IMR-90 (cell line): ENCODE measurements at regions not wholly inside any gene's neighbourhood (a gene's known extent, or its start where the extent isn't known, plus 50 kb on each side); places are given as distances from the start of the nearest gene placed in this dataset.

Experiments used
- ATAC-seq: fragments of 200-7000 bp; cut with Tn5 transposase; 2 replicates; pipeline ENCODE4 v1.9.1; 2020; ENCODE audit warnings: low read depth, mild to moderate bottlenecking, moderate library complexity
- BruUV-seq: library from RNA; stranded (reverse); fragments of 400-500 nt; replicated peaks from 2 replicates; lab custom pipeline; 2021; lab: Mats Ljungman, UMichigan
- CTCF ChIA-PET: fragments of 300-600 bp; formaldehyde crosslinking; extraction: SDS; loops from one replicate; lab custom pipeline; 2021; ENCODE audit warnings: antibody characterized with exemption; lab: Yijun Ruan, JAX
- POLR2A ChIA-PET: fragments of 300-600 bp; sonication (Branson Sonifier 250); formaldehyde crosslinking; loops from one replicate; lab custom pipeline; 2022; ENCODE audit warnings: antibody characterized with exemption; ENCODE audit not compliant: unreplicated experiment; lab: Charles Lee
- DNase-seq: peaks from one replicate; pipeline ENCODE4 v3.0.0; 2013
- H2AFZ ChIP-seq: replicated peaks from 2 replicates; pipeline ENCODE3; 2013; ENCODE audit warnings: low read length, mild to moderate bottlenecking; ENCODE audit not compliant: poor library complexity
- H2AK5ac ChIP-seq: 2 replicates; pipeline ENCODE4 v1.6.1; 2013; ENCODE audit warnings: low read depth, low read length, inconsistent platforms
- H2AK9ac ChIP-seq: replicated peaks from 2 replicates; pipeline ENCODE3; 2013; ENCODE audit warnings: mild to moderate bottlenecking, low read depth, low read length, moderate library complexity; ENCODE audit not compliant: poor library complexity
- H2BK120ac ChIP-seq: 2 replicates; pipeline ENCODE4 v1.6.1; 2013; ENCODE audit warnings: low read depth, low read length, inconsistent platforms
- H2BK15ac ChIP-seq: 3 replicates; pipeline ENCODE4 v1.6.1; 2013; ENCODE audit warnings: low read depth, low read length, inconsistent platforms
- H2BK20ac ChIP-seq: 2 replicates; pipeline ENCODE4 v1.6.1; 2013; ENCODE audit warnings: low read depth, mild to moderate bottlenecking, inconsistent platforms, low read length, moderate library complexity
- H2BK5ac ChIP-seq: 2 replicates; pipeline ENCODE4 v1.6.1; 2013; ENCODE audit warnings: mild to moderate bottlenecking, low read depth, low read length, inconsistent platforms; ENCODE audit not compliant: poor library complexity, severe bottlenecking
- H3K14ac ChIP-seq: replicated peaks from 2 replicates; pipeline ENCODE4 v1.6.1; 2013; ENCODE audit warnings: low read depth, low read length, inconsistent platforms
- H3K18ac ChIP-seq: 2 replicates; pipeline ENCODE4 v1.6.1; 2013; ENCODE audit warnings: low read depth, low read length, control low read depth
- H3K23ac ChIP-seq: 2 replicates; pipeline ENCODE4 v1.6.1; 2013; ENCODE audit warnings: low read depth, low read length, inconsistent platforms
- H3K27ac ChIP-seq: 2 replicates; pipeline ENCODE4 v1.5.1; 2013; ENCODE audit warnings: mild to moderate bottlenecking, control low read depth, low read length; ENCODE audit not compliant: insufficient read depth
- H3K27me3 ChIP-seq: 2 replicates; pipeline ENCODE4 v1.6.1; 2013; ENCODE audit warnings: low read length; ENCODE audit not compliant: control insufficient read depth, insufficient read depth
- H3K36me3 ChIP-seq: 2 replicates; pipeline ENCODE4 v1.6.1; 2013; ENCODE audit warnings: low read length, mixed read lengths; ENCODE audit not compliant: control insufficient read depth, insufficient read depth
- H3K4ac ChIP-seq: 2 replicates; pipeline ENCODE4 v1.6.1; 2013; ENCODE audit warnings: low read depth, low read length, inconsistent platforms
- H3K4me1 ChIP-seq: 2 replicates; pipeline ENCODE4 v1.6.1; 2013; ENCODE audit warnings: low read length, mixed read lengths; ENCODE audit not compliant: control insufficient read depth, insufficient read depth
- H3K4me2 ChIP-seq: 2 replicates; pipeline ENCODE4 v1.6.1; 2013; ENCODE audit warnings: low read depth, mild to moderate bottlenecking, control low read depth, low read length, moderate library complexity
- H3K4me3 ChIP-seq: 2 replicates; pipeline ENCODE4 v1.5.1; 2013; ENCODE audit warnings: low read depth, mild to moderate bottlenecking, control low read depth, low read length, moderate library complexity; ENCODE audit not compliant: insufficient read depth
- H3K56ac ChIP-seq: 2 replicates; pipeline ENCODE4 v1.6.1; 2013; ENCODE audit warnings: low read length, inconsistent platforms; ENCODE audit not compliant: insufficient read depth; ENCODE audit errors: extremely low read depth
- H3K79me1 ChIP-seq, 2 experiments: 2 replicates each; pipeline ENCODE4 v1.6.1; 2013; ENCODE audit warnings: low read length in 2 of 2, inconsistent platforms in 1 of 2, low read depth in 1 of 2
- H3K9ac ChIP-seq: 2 replicates; pipeline ENCODE4 v1.6.1; 2013; ENCODE audit warnings: low read depth, low read length, control low read depth
- H3K9me1 ChIP-seq: 2 replicates; pipeline ENCODE4 v1.6.1; 2013; ENCODE audit warnings: low read length, inconsistent platforms; ENCODE audit not compliant: insufficient read depth
- H3K9me3 ChIP-seq: 2 replicates; pipeline ENCODE4 v1.6.1; 2013; ENCODE audit warnings: low read length; ENCODE audit not compliant: control insufficient read depth, insufficient read depth
- H4K20me1 ChIP-seq: 2 replicates; pipeline ENCODE4 v1.6.1; 2013; ENCODE audit warnings: low read length, inconsistent platforms; ENCODE audit not compliant: insufficient read depth
- H4K5ac ChIP-seq: 2 replicates; pipeline ENCODE4 v1.6.1; 2013; ENCODE audit warnings: mild to moderate bottlenecking, low read depth, low read length, control low read depth
- H4K8ac ChIP-seq, 2 experiments: 2 replicates each; pipeline ENCODE4 v1.6.1; 2013; ENCODE audit warnings: low read depth in 2 of 2, low read length in 2 of 2, control low read depth in 1 of 2, inconsistent platforms in 1 of 2
- H4K91ac ChIP-seq: 2 replicates; pipeline ENCODE4 v1.6.1; 2013; ENCODE audit warnings: low read depth, low read length, inconsistent platforms; ENCODE audit not compliant: insufficient read depth
- BHLHE40 ChIP-seq: fragments of 150-350 bp; IDR thresholded peaks from 2 replicates; pipeline ENCODE4 v1.6.1; 2016; ENCODE audit warnings: mild to moderate bottlenecking, low read depth, low read length
- CHD1 ChIP-seq: IDR thresholded peaks from 2 replicates; pipeline ENCODE4 v1.6.1; 2012; ENCODE audit warnings: low read depth, low read length, improper control_type of control experiment
- RFX5 ChIP-seq: IDR thresholded peaks from 2 replicates; pipeline ENCODE4 v1.8.0; 2012; ENCODE audit warnings: low read depth, mild to moderate bottlenecking, low read length, moderate library complexity
- WGBS, 2 experiments: methylation state at CpG; one replicate each; pipeline versions ENCODE4 v1.1.5 to v1.1.7; 2013; ENCODE audit warnings: missing lambda C conversion rate in 2 of 2; ENCODE audit not compliant: insufficient read length in 1 of 2; ENCODE audit errors: extremely low coverage in 2 of 2; 5-methylcytosine and 5-hydroxymethylcytosine counted together
- dilution Hi-C: fragments of 300-500 bp; cut with HindIII; formaldehyde crosslinking; loops from one replicate; pipeline ENCODE4 v1.14.3; 2018; ENCODE audit warnings: low sequenced_read_pairs; ENCODE audit not compliant: unreplicated experiment
- in situ Hi-C: fragments of 300-500 bp; cut with MboI; formaldehyde crosslinking; loops from 3 replicates; pipeline ENCODE4 v1.14.3; 2019; ENCODE audit warnings: low sequenced_read_pairs, inconsistent platforms, mixed read lengths
- intact Hi-C: fragments of 100-400 bp; cut with micrococcal nuclease; formaldehyde crosslinking; loops from 2 replicates; pipeline ENCODE4 v1.10.0; 2022

GRCh38 chr9:87786423-87786822 is 60.5 kb downstream of the CTSL start:
- no peak overlapping the region for H3K18ac ChIP-seq
- no peak overlapping the region for H2BK5ac ChIP-seq
- no peaks in the 10 kb centered on the region for H3K9me1 ChIP-seq
- no peak overlapping the region for H2BK20ac ChIP-seq
- no peak overlapping the region for H3K4me3 ChIP-seq
- H3K4me2 ChIP-seq = no peak overlapping the region
- CTCF ChIA-PET = no interaction called here
- H3K27ac ChIP-seq = no peak overlapping the region
- no peak overlapping the region for H3K14ac ChIP-seq
- no peak overlapping the region for H2BK120ac ChIP-seq
- no peaks in the 10 kb centered on the region for H3K79me1 ChIP-seq
- H4K5ac ChIP-seq = no peak overlapping the region
- H3K4me1 ChIP-seq = no peaks in the 10 kb centered on the region
- no peaks in the 10 kb centered on the region for H3K9me3 ChIP-seq
- TF ChIP-seq CHD1 (no peak), RFX5 (no peak), BHLHE40 (no peak)
- no peak overlapping the region for H3K9ac ChIP-seq
- H4K91ac ChIP-seq = no peak overlapping the region
- DNase-seq (no peak), ATAC-seq (no peak)
- no peaks in the 10 kb centered on the region for H3K36me3 ChIP-seq
- POLR2A ChIA-PET = no interaction called here
- no peak overlapping the region for H3K4ac ChIP-seq
- H2AK9ac ChIP-seq = no peak overlapping the region
- BruUV-seq = no TSS peak
- no peak overlapping the region for H3K56ac ChIP-seq
- H3K27me3 ChIP-seq = peaks cover 3% of the 10 kb centered on the region
- no peak overlapping the region for H2AK5ac ChIP-seq
- H2AFZ ChIP-seq = no peak overlapping the region
- H3K23ac ChIP-seq = no peak overlapping the region
- intact Hi-C loops (no loop called here), dilution Hi-C loops (no loop called here), in situ Hi-C loops (no loop called here)
- H4K8ac ChIP-seq = no peak overlapping the region
- no peaks in the 10 kb centered on the region; the same call in 1 of the 2 replicates for H4K20me1 ChIP-seq
- WGBS, 2 experiments = no CpG with 5 or more reads among the region's 2 CpGs
- no peak overlapping the region for H2BK15ac ChIP-seq
